Right lobe of liver (tissue), 4 donors: ENCODE measurements at regions not wholly inside any gene's neighbourhood (a gene's known extent, or its start where the extent isn't known, plus 50 kb on each side); places are given as distances from the start of the nearest gene placed in this dataset.

Experiments
- CTCF ChIP-seq, 4 donors: fragments of 200-600 bp in 3 of 4; fragments of 450-650 bp in 1 of 4; IDR thresholded peaks; one replicate each; pipeline versions ENCODE4 v1.5.1 to v1.8.0; 2016 to 2022; ENCODE audit warnings: antibody characterized with exemption in 4 of 4, mild to moderate bottlenecking in 2 of 4
- POLR2A ChIP-seq: fragments of 450-650 bp; IDR thresholded peaks from one replicate; pipeline ENCODE4 v1.6.1; 2017; ENCODE audit warnings: antibody characterized with exemption, mild to moderate bottlenecking
- donor health status: DM: no; HTN: no; CAD: no.
- donor health status: DM: no; HTN: no; CAD: no.
- donor health status: DM: no; HTN: yes; CAD: no.

- TF ChIP-seq CTCF (IDR thresholded peaks at IDR 0.05) = no peak
- TF ChIP-seq POLR2A = no peak
These were observed 550.5 kb downstream of the NTRK3 start for GRCh38 chr15:87706001-87706400.
